ENCODE measurements at regions not wholly inside any gene's neighbourhood (a gene's known extent, or its start where the extent isn't known, plus 50 kb on each side); places are given as distances from the start of the nearest gene placed in this dataset.
"Not testable (repeated sequence)": the region's sequence is repeated elsewhere in the genome, so short reads cannot be mapped to it uniquely, and the experiment has no call there.

DNA sequence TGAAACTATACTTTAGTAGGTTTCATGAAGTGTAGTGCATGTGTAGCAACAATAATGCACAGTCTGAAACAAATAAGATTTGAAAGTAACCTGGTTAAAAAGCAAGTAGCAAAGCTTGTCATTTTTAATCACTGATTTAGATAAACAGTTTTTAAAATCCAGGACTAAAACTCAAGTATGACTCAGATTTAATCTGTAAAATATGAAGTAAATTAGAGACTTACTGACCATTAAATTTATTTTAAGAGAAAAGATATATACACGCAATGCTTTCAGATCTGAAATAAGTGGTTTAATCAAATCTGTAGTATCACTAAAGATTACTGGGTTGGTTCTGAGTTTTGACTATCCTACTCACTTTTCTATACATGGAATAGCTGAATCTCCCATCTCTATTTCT lies 300.7 kb upstream of the RBMS3 start:
- no peak for DNase-seq
- intact Hi-C loops (cut with DNase I) = no loop called here

DNA sequence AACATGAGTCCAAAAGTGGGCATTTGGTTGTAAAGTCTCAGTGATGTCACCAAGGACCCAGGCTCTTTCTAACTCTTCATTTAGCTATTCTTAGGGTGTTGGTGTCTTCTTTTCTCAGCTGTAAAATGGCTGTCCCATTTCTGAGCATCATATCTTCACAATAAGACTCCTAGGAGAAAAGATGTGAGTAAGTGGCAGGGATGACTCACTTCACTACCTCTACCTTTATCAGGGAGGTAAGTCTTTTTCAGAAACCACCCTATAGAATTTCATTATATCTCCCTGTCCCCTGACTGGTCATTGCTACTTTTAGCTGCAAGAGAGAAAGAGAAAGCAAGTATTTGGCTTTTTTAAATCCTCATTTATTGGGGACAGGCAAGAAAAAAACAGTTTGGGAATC lies 300.2 kb upstream of the RBMS3 start:
- intact Hi-C loops (cut with DNase I) = no loop called here

DNA sequence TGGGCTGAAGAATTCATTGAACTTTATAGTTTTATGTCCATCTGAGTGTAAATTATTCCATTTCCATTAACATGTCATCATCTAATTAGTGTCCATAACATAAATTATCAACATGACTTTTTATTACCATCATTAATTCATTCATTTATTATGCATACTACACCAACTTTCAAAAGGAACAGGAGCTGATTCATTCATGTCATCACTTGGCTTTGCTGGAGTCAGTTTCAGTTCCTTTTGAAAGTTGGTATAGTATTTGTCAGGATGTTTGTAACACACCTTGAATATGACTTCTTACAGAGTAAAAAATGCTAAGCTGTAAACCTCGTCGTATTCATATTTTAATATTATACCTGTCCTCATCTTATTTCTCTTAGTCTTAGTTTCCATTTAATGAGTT lies 298.0 kb upstream of the RBMS3 start:
- intact Hi-C loops (cut with DNase I) = no loop called here
- no peak for DNase-seq

More for the DNA sequence above, 300.2 kb upstream of the RBMS3 start:
- no peak for DNase-seq

GRCh38 chr3:28986922-28987321 lies 293.9 kb upstream of the RBMS3 start:
- intact Hi-C loops (cut with DNase I) = no loop called here
- no peak for DNase-seq

DNA sequence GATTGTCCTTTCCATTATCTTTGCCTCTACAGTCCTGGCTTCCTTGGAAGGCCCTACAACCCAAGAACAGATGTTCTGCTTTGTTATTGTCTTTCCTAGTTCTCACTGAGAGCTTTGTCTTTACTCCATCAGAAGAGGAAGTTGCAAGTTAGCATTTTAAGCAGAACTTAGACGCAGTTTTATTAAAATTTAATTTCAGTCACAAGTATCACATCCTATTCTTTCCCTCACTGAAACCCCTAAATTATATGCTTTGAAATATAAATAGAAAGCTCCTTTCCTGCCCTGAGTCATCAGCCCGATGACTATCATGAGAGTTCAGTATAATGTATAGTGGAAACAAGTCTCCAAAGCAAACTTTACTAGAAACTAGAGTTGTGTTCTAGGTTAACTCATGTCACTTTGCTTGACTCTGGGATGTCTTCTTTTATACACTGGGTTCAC lies 291.2 kb upstream of the RBMS3 start:
- DNase-seq = no peak
- intact Hi-C loops (cut with DNase I) = no loop called here

DNA sequence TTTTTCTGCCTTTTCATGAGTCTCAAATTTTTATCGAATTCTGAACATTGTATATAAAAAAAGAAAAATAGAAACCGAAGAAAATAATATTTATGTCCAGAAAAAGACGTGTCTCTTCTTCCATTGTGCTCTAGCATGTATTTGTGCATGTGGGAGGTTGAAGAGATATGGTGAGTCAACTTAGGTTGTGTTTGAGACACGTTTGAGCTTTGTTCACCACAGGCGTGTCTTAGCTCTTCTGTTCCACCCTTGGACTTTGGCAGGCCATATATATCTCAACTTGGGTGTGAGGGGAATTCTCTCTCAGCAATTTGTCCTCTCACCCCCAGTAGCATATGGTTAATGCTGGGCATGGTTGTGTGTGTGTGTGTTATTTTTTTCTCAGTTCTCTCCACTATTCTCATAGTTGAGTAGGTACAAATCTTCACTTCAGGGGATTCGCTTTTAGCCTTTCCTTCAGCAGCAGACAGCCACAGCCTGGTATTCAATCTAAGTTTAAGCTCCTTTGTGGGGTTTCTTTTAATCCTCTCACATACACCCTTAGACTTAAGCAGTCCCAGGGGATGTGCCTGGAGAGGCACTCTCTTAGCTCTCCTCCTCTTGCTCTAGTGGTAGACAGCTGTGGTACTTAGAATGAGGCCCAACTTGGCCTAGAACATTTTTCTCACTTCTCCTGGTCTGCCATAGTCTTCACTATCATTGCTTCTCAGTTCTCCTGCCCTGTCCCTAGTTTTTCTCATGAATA lies 286.5 kb upstream of the RBMS3 start:
- no peak for DNase-seq

GRCh38 chr3:29004885-29005599 lies 275.8 kb upstream of the RBMS3 start:
- DNase-seq = no peak
- intact Hi-C loops (cut with DNase I) = no loop called here

More for the DNA sequence above, 286.5 kb upstream of the RBMS3 start:
- intact Hi-C loops (cut with DNase I) = no loop called here

- DNase-seq = no peak
- intact Hi-C loops (cut with DNase I) = no loop called here
Observed at GRCh38 chr3:29005862-29006261, 275.0 kb upstream of the RBMS3 start.

DNA sequence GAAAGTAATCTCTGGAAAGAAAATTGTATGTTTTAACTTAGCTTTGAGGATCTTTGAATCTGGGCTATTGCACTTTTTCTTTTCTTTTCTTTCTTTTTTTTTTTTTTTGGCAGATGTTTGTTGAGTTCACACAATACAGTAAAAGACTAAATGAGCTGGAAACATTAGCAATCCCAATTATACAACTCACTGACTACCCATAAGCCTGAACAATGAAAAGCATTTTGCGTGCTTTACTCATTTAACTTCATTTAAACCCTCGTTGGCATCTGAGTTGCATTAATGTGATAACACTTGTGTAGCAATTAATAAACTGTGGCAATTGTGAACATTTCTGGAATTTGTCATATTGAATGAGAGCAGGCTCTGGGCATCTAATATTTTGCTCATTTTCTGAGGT lies 269.4 kb upstream of the RBMS3 start:
- intact Hi-C loops (cut with DNase I) = no loop called here
- no peak for DNase-seq

DNA sequence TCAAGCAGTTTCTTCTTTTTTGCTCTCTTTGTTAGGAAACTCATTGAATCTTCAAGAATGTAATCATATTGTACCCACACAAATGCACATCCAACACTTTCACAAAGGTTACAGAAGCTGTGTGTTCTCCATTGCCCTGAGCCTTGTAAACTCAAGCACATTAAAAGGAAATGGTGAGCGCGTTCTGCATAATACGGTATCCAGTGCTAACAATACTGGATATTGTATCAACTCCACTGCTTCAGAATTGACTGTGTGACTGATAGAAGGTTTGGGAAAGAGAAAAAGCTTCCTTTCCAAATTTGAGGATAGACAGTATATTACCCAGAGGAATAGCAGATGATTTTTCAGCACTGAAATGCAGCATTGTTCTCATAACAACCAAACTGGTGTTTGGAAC lies 268.9 kb upstream of the RBMS3 start:
- intact Hi-C loops (cut with DNase I) = no loop called here
- no peak for DNase-seq

GRCh38 chr3:29022976-29023375 lies 257.9 kb upstream of the RBMS3 start:
- intact Hi-C loops (cut with DNase I) = no loop called here
- DNase-seq = no peak

DNA sequence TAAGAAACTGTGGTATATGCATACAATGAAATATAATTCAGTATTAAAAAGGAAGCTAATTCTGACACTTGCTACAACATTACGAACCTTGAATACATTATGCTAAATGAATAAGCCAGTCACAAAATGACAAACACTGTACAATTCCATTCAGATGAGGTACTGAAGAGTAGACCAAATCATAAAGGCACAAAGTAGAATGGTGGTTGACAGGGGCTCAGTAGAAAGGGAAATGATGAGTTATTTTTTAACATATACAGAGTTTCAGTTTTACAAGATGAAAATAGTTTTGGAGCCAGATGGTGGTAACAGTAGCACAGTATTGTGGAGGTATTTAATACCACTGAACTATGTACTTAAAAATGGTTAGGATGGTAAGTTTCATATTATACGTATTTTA lies 254.6 kb upstream of the RBMS3 start:
- DNase-seq = no peak
- intact Hi-C loops (cut with DNase I) = no loop called here

- no peak for DNase-seq
- intact Hi-C loops (cut with DNase I) = no loop called here
Observed at GRCh38 chr3:29026959-29027358, 253.9 kb upstream of the RBMS3 start.

GRCh38 chr3:29031175-29031574 lies 249.7 kb upstream of the RBMS3 start:
- DNase-seq; intact Hi-C loops (cut with DNase I): not testable (repeated sequence)

DNA sequence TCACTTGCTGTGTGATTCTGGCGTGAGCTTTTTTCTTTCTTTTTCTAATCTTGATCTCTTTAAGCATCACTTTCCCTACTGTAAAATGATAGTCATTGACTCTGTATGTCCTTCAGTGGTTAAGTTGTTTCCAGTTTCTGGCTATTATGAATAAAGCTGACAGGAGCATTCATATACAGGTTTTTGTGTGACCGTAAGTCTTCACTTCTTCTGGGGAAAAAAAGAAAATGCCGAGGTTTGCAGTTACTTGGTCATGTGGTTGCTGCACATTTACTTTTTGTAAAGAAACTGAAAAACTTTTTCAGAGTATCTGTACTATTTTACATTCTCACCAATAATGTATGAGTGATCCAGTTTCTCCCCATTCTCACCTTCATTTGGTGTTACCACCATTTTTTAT lies 247.4 kb upstream of the RBMS3 start:
- DNase-seq = no peak
- intact Hi-C loops (cut with DNase I) = no loop called here

GRCh38 chr3:29050155-29050554 lies 230.7 kb upstream of the RBMS3 start:
- intact Hi-C loops (cut with DNase I) = no loop called here
- DNase-seq = no peak

- intact Hi-C loops (cut with DNase I) = no loop called here
- DNase-seq = no peak
Observed at GRCh38 chr3:29057326-29057725, 223.5 kb upstream of the RBMS3 start.

DNA sequence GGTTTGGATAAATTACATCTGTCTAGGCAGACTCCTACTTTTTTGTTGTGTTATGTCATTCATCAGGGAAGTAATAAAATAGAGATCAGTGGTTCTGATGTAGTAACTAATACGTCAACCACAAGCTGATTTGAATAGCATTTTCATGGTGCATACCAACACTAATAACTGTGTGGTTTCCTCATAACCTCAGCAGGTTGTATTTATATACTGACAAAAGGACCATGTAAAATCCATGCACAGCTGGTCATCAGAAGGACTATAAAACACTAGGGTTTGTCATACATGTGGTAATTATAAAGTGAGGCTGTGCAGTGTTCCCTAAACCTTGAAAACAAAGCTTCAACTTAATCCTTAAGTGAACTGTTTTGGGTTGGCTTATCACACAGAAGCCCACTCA lies 216.8 kb upstream of the RBMS3 start:
- DNase-seq = no peak
- intact Hi-C loops (cut with DNase I) = no loop called here

GRCh38 chr3:29065211-29065785 lies 215.6 kb upstream of the RBMS3 start:
- peak in 41 of 42 donors; percentile 1 to 80 (median 33) for DNase-seq
- intact Hi-C loops (cut with DNase I) = no loop called here

DNA sequence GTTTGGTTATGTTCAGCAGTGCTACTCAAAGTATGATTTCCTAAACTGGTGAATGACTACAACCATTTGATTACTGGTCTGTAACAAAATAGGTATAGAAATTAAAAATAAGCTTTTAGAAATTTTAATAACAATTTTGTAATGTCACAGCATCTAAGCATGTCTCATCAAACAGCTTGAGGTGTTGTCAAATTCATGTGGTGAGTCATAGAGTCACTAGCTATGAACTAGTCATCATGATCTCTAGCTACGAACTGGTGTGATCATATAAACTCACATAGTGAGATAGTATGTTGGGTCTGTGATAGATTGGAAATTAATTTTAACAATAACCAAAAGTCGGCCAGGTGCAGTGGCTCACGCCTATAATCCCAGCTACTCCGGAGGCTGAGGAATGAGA lies 213.9 kb upstream of the RBMS3 start:
- intact Hi-C loops (cut with DNase I) = no loop called here
- DNase-seq = no peak
